HS-27A (cell line): ENCODE measurements at regions not wholly inside any gene's neighbourhood (a gene's known extent, or its start where the extent isn't known, plus 50 kb on each side); places are given as distances from the start of the nearest gene placed in this dataset.
"Not testable (repeated sequence)": the region's sequence is repeated elsewhere in the genome, so short reads cannot be mapped to it uniquely, and the experiment has no call there.

Source experiments
- DNase-seq: peaks from one replicate; pipeline ENCODE4 v3.0.0-alpha.2; 2012; ENCODE audit warnings: low read depth, missing footprints

DNA sequence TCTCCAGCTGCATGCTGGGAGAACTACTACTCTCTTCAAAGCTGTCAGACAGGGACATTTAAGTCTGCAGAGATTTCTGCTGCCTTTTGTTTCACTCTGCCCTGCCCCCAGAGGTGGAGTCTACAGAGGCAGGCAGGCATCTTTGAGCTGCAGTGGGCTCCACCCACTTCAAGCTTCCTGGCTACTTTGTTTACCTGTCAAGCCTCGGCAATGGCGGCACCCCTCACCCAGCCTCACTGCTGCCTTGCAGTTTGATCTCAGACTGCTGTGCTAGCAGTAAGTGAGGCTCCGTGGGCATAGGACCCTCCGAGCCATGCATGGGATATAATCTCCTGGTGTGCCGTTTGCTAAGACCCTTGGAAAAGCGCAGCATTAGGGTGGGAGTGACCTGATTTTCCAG lies 61.7 kb downstream of the DMRTA1 start:
- DNase-seq, result not testable (repeated sequence)

DNA sequence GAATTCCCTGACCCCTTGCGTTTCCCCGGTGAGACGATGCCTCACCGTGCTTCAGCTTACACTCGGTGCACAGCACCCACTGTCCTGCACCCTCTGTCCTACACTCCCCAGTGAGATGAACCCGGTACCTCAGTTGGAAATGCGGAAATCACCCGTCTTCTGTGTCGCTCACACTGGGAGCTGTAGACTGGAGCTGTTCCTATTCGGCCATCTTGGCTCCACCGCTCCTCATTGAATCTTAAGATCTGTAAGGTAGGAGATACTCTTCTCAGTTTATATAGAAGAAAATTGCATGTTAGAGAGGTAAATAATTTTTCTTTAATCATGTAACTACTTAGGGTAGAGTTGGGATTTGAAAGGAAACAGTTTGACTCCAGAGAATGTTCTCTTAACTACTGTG lies 62.2 kb downstream of the DMRTA1 start:
- DNase-seq, result no peak

DNA sequence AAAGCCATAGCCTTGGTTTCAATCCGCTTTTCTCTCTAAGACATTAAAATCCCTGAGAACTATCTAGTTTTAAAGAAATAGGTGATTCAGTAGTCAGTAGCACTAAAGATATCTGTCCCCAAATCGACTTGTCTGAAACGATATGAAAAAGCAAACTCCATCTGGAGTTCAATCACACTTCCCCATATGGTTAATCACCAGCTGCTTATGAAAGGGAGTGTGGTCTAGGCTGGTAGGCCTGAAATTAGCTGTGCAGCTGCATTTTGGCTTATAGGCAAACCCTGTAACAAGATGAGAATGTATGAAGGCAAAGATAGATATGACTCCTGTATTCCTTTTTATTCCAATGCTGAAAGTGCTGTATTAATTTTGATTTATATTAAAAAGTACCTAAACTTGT lies 65.9 kb downstream of the DMRTA1 start:
- DNase-seq, result no peak

DNA sequence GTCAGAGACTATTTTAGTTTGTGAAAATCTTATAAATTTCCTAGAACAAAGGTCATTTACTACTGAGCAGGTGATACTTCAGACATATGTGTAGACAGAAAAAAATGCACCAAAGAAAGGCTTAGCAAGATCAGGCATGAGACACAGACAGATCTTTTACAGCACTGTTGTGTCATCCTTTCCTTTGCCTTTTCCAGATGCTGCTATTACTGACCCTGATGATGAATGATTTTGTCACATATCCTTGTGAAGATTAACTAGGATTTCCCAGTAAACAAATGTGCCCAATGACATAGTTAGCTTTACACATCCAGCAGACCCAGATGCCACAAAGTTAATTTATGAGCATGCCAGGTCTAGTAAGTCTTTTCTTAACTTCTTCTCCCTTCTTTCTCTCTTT lies 68.2 kb downstream of the DMRTA1 start:
- no peak for DNase-seq

DNA sequence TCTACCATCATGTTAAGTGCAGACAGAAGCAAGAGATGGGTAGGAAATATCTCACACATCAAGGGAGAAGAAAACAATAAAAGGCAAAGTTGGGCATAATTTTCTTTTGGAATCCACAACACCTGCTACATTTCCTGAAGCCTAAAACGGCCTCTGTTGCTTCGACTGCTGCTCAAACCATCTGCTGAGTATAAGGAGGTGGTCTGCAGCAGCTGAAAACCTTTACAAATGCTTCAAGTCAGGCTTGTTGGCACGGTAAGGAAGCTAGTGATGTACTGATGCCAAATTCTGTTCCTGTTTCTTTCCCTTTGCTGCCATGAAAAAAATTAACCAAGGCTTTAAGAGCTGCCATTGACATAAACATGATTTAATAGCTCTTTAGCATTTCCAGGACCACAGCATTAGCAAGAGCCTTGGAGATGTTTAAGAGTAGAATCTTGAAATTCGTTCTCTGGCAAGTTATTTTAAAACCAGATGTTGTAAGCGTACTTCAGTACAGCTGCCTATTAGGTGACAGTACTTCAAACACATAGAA lies 75.6 kb downstream of the DMRTA1 start:
- DNase-seq, result no peak

DNA sequence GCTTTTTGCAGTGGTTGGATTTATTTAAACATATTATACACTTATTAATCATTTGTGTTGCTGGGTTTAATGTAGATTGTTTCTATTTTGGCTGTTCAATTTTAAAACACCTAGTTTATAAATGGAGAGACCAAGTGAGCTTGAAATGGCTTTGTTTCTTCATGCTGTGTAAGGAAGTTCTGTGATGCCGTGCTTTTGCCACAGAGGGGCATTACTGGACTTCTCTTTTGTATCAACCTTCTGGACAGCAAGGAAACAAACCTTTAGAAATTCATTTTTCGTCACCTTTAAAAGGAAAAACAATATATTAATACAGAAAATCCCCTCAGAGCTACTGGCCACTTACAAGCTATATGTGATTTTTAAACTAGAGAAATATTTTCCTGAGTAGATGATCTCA lies 81.9 kb downstream of the DMRTA1 start:
- DNase-seq, result no peak

DNA sequence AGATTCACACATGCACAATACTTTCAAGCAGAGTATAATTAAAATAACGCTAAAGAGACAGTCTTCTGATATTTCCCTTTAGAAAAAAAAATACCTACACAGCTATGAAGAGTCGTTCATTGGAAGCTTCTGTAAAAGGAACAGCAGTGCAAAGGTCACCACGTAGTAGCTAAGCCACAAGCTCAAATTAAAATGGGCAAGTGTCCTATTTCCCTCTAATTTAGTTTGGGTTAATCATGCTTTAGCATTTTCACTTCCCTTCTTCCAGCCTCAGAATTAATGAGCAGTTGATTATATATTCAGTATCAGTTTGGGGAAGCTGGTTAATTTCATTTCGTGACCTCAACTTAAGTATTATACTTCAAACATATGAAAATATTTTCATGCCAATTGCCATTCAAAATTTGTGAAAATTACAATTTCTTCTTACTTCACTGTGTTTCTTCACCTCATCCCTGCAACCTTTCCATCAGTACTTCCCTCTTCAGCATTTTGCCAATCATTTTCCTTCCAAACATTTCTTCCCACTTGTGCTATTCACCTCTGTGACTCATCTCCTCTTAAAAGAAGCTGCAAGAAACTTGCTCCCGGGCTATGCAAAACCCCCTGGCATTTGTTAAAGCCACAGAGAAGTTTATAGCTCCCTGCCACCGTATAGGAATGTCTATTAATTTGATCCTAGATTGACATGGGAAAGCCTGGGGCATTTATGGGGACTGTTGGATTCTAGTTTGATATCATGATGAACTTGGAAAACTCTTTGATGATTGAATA lies 83.0 kb downstream of the DMRTA1 start:
- DNase-seq, result no peak

DNA sequence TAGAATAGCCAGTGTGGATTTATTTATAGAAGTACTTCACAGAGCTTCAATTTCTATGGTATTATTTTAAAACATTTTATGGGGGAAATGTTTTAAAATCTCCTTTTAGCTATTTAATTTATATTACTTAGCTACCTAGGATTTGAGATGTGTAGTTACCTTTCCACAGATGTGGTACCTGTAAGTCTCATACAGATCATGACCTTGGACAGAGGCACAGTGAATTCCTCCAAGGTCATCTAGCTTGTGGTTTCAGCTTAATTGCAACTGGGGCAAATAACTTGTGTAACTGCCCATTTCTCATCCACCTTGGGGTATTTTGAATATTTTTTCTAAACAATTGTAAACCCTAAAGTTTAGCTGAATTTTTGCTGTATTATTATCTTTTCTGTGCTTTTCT lies 89.2 kb downstream of the DMRTA1 start:
- no peak for DNase-seq

DNA sequence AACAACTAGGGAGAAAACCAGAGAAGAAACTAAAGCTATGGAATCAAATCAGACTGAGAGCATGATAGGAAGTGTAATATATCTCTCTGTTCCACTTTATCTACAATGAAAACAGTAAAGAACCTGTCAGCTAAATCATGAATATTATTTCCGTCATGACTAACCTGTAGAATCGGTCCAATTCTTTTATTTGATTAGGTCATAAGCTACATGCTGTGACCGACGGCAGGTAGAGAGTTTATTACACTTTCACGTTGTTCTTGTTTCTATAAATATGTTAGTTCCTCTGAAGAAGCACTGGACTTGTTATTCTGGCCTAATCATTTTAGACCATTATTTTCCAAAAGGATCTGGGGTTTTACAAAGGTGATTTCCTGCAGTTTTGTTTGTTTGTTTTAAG lies 91.1 kb downstream of the DMRTA1 start:
- DNase-seq, result no peak

DNA sequence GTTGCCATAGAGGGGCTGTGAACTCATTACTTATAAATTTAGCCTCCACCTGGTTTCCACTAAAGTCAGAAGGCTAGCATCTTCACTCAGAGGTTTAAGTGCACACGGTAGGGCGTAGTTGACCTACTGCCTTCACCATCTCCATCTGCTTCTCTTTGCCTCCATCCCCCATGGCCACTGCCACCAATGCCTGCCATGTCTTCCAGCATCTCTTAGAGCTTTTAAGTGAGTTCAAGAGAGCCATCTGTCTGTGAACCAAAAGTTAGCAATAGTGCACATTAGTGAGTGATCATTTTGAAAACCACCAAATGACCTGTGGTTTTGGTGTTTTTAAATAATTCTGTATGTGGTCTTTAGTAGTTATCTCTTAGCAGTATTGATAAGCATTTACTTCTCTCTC lies 102.0 kb downstream of the DMRTA1 start:
- DNase-seq, result no peak

DNA sequence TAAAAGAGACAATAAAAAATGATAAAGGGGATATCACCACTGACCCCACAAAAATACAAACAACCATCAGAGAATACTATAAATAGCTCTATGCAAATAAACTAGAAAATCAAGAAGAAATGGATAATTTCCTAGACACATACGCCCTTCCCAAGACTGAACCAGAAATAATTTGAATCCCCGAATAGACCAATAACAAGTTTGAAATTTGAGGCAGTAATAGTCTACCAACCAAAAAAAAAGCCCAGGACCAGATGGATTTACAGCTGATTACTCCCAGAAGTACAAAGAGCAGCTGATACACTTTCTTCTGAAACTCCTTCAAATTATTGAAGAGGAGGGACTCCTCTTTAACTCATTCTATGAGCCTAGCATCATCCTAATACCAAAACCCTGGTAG lies 128.1 kb downstream of the DMRTA1 start:
- DNase-seq, result no peak

DNA sequence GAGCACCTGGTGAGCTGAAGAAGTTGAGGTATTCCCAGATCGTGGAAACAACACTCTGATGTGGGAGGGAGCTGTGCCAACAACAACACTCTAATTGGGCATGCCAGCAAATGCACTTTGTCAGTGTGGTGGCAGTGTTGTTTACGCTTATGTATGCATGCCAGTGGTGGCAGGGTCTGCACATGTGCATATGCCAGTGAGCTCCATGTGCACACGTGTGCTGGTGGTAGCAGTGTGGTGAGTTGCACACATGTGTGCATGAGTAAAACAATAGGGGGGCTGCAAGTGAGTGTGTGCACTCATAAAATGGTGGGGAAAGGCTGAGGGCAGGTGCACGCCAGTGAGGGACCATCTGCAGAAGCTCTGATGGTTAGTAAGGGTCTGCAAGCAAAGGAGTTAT lies 134.2 kb downstream of the DMRTA1 start:
- DNase-seq, result no peak

DNA sequence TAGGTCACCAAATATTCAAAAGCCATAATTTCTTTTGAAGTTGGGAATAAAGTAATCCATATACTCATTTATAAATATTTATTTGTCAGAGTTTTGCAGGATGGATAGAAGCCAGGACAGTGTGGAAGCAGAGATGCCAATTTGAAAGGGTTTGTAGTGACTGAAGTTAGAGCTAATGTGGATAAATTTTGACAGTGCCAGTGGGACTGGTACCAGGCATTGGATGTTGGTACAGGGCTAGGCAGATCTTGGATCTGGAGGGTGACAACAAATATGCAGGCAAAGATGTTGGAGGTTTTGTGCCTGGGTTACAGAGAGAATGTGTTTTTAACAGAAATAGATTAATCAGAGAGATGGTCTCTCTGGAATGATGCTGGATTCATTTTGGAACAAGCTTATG lies 135.6 kb downstream of the DMRTA1 start:
- DNase-seq, result no peak

DNA sequence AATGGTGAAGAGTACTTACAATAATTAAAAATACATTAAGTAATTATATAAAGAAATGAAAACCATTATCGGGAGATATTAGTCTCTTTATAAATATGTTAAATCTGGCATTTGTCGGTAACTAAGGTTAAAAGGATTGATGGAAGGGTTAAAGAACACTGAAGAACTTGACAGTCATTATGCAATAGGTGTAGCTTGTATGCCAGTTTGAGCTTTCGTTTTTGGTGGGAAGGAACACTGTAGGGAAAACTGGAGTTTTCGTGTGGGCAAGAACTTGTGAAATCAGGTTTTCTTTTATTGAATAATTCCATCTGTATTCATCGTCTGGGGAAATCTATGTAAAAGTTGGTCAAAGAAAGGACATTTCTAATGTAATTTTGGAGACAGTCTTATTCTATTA lies 142.3 kb downstream of the DMRTA1 start:
- no peak for DNase-seq

DNA sequence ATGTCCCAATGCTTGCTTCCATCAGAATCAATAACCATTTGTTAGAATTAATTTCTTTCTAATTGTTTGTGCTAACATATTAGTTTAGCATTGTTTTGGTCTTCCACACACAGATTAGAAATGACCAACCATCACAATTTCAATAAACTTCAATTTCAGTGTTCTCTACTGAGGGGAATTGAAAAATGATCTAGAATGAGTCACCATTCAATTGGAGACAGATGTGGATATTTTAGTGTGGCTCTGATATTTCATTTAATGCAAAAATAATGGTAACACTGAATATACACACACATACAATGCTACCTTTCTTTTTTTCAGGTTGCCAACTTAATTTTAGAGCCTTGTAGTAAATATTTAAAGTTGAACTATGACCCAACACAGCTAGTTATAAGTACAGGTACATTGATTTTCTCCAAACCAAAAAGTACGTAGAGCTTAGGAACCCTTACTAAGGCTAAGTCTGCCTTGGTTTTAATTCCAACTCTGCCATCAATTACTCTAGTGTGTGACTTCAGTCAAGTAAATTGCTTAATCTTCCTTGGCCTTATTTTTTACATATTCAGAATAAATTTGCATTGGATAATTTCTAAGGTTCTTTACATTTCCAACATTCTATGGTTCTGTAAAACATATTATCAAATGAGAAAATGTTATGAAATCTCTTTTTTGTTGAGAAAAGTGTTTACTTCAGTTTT lies 143.9 kb downstream of the DMRTA1 start:
- DNase-seq, result no peak

DNA sequence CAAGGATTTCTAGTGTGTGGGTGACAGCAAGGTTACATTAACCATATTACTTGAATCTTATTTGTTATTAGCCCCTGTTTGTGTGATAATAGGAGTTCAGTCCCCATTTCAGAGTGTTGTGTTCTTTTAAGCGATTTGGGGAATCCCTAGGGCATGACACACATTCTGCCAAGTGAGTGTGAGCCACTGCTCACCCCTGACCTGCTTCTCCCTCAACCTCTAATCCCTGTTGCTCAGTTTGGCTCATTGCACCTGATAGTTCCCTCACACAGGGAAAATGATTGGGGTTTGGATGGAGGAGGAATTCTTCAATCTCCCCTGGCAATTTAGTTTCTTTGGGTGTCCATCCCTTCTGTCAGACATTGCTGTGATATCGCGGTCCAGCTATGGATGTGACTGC lies 149.2 kb downstream of the DMRTA1 start:
- DNase-seq, result no peak

DNA sequence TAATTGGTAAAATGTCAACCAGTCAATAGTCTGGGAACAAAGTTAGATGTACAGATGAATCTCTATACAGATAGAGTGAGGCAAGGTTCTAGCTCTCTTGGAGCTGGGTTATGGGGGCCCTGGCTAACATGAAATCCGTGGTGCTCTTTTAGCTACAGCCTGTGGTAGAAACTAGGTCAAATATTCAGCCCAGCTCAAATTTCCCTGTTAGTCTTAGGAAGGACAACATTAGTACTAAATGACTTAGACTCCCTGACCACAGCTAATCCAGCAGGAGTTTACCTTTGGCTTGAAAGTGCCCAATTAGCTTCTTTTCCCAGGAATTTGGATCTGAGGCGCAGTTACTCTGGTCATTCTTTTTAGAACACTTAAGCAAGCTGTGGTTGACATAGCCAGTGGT lies 170.5 kb downstream of the DMRTA1 start:
- no peak for DNase-seq

DNA sequence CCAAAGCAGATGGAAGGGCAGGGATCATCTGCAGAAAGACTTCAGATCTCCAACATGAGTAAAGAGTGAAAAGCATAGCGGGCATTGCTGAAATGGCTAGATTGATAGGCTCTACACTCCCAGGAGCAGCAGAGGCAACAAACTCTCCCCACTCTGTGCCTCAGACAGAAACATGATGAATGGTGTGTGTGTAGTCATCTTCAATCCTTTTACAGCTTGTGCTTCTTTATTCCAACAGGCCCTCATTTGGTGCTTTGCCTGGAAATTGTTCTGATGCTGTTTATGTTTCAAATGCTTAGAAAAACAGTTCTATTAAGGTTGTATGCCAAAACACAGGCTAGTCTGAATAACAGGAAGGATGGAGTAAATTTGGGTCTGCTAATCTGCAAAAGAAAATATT lies 176.2 kb downstream of the DMRTA1 start:
- DNase-seq, result no peak

DNA sequence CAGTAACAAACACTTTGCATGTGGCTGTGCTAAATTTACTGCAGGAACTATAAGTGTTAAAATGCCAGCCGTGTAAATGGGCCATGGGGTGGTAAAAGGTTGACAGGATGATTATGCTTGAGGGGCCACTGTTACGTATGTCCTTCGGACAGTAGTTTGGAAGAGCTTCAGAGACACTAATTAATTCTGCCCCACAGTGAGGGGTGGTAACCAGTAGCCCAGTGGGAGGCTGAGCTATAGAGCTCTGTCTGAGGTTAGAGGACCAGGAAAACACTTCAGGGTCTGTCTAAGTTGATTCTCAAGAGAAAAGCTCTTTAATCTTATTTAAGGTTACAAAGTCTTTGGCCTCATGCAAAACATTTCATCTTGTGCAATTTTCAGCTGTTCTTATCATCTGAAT lies 176.6 kb downstream of the DMRTA1 start:
- no peak for DNase-seq

DNA sequence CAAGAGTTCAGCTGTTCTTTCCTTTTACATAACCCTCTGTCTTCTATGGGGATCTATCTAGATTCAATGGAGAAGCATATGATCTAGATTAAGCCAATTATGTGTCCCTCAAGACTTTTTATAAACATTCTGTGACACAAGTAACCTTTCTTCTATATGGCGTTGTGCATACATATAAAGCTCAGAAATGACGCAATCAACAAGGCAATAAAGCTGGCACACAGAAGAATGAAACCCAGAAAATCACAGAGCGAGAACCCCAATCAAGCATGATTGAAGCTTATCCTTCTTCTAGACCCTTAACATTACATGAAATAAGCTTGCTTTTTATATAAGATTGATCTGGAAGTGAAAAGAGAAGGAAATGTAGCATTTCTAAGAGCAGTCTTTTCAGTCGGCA lies 178.9 kb downstream of the DMRTA1 start:
- DNase-seq, result no peak

DNA sequence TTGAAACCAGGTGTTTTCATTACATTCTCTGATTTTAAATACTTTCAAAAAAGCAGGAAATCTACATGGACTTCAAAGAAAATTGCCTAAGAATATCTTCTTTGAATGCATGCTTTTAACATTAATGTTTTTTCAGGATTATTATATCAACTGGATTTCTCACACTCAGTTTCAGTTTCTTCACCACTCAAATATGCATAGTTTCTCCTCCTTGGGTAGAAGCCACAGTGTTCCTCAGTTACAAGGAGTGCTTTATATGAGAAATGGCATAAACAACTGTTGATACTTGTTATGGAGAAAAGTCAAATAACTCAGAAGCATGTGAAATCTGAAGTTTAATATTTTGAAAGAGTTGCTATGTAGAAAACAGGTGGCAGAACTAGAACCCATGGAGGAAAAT lies 196.9 kb downstream of the DMRTA1 start:
- no peak for DNase-seq

DNA sequence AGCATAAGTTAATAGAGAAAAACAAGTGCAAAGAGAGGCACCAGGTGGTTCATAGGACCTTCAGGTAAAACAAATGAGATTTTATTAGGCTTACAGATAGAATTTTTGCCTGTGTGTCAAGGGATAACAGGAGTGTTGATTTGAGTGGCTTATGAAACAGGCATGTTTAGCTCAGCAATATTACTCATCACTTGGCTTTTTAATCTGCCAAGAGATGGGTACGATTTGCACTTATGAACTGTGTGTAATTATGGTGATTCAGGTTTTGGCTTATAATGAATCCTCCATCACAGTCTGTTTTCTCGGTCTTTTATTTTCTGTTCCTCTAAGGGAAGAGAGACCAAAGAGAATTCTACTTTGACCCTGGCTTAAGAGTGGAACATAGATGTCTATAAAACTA lies 199.3 kb downstream of the DMRTA1 start:
- DNase-seq, result no peak

DNA sequence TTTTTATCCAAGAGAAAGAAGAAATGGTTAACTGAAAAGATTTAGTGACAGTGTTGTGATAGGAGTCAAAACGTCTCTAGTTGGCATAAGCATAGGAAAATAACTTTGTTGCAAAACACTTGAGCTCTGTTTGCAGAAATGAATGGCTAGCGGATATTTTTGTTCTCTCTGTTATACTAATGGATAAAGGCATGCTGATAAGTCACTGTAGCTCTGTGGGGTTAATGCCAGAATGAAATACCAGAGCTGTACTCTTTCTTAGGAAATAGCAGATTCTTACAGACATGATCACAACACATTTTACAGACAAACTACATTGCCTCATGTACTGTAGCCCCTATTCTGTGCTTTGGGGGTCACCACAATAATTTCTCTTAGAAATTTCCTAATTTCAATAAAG lies 202.8 kb downstream of the DMRTA1 start:
- no peak for DNase-seq

DNA sequence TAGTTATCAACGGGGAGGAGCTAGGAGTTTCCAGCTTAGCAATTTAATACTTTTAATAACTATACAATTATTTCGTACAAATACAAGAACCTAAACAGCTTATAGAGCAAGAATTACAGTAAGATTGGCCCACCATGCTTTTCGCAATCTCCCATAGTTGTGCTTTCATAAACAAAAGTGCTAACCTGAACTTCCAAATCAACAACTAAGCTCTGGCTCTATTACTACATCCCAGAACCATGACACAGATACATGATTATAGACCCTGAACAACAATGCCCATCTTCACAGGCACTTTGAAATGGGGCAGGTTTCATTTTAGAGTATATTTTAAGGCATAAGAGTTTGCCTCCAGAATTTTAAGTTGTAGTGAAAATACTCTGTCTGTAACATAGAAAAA lies 203.5 kb downstream of the DMRTA1 start:
- DNase-seq, result no peak
